SKM-1 treated with dmso at 0.1 percent for 144 hours (cell line): ENCODE measurements at regions not wholly inside any gene's neighbourhood (a gene's known extent, or its start where the extent isn't known, plus 50 kb on each side); places are given as distances from the start of the nearest gene placed in this dataset.

Experiments used
- DNase-seq: peaks from one replicate; lab custom pipeline; 2025; ENCODE audit not compliant: unreplicated experiment; lab: John Stamatoyannopoulos, UW

GRCh38 chr21:21605521-21605920 is 607.3 kb downstream of the NCAM2 start:
- no peak for DNase-seq

- no peak for DNase-seq
Measured at GRCh38 chr21:21606041-21606440, 607.8 kb downstream of the NCAM2 start.

GRCh38 chr21:21612466-21612865 is 614.3 kb downstream of the NCAM2 start:
- DNase-seq: peak; percentile 7

GRCh38 chr21:21614966-21615365 is 616.8 kb downstream of the NCAM2 start:
- DNase-seq: no peak

DNA sequence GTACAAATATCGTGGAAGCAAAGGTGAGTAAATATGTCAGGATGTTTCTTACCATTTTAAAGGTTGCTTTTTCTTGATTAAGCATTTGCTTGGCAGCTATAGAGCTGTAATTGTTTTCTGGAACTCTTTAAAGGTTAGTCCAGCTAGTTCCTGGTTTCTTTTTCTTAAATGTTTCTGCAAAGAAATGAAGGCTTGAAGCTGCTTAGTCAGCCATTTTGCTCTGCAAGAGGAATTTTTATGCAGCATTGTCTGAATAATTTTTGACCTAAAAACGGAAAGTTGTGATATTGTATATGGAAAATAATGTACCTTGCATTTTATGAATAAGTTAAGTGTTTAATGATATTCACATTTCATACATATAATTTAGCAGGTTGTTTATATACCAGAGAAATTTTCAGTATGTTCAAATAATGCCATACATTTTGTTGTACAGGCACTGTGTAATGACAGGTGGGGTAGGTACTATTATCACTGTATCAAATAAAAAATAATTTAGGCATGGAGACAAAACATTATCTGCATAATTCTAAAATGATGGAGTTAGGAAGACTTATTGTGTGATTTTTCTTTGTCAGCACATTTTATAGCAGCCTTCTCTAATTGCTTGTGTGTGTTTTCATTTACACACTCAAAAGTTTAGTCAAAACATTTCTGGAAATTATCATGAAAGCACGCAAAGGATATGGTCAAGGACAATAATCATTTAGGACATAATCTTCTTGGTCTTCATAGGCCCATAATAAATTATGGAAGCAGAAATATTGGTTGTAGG is 624.4 kb downstream of the NCAM2 start:
- no peak for DNase-seq

- DNase-seq: no peak
Measured at GRCh38 chr21:21624674-21625073, 626.5 kb downstream of the NCAM2 start.

GRCh38 chr21:21631961-21632360 is 633.8 kb downstream of the NCAM2 start:
- no peak for DNase-seq

DNA sequence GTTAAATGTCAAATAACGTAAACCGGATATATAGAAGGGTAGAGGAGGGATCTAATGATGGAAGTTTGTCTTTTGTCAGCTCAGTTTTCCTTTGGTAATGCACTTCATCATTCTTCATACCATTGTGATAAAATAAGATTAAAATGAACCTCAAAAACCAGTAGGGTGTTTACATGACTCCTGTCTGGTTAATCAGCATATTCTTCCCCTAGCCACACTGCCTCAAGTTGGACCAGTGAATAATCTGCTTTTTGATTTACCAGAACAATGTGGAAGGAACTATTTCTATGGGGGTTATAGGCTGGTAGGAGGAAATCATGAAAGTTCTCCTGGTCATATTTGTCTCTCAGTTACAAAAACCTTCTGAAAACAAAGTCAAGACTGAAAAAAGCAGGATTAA is 634.7 kb downstream of the NCAM2 start:
- no peak for DNase-seq

DNA sequence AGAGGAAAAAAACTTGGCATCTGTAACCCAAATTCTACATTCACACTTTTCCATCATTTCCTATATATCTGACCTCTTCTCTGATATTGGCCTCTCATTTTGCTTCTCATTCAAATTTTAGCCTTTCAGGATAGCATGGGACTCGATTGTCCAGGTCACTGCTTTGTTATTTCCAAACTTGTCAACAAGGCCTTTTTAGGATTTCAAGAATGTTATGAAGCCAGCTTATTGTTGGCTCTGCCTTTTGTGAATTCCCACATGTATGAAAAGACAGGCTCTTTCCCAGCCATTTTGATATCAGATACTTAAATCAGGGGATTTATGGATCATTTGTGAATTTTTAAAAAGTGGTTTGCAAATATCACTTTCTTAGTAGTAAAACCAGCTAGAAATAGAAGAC is 663.5 kb downstream of the NCAM2 start:
- DNase-seq: no peak

DNA sequence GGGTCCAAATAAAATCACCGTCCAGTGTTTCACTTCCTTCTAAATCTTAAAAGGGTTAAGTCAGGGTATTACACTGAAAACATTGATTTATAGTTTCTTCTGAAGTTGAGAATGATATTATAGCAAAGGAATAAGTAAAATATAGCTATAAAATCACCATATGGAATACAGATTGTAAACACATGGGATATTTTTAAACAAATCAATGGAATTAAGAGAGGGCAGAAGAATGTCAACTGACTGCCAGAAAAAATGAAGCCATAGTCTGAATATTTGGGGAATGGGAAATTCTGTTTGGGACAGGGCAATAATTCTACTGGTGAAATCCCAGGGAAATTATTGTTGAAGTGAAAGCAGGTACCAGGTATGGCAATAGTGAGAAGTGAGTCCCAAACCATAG is 664.6 kb downstream of the NCAM2 start:
- no peak for DNase-seq

DNA sequence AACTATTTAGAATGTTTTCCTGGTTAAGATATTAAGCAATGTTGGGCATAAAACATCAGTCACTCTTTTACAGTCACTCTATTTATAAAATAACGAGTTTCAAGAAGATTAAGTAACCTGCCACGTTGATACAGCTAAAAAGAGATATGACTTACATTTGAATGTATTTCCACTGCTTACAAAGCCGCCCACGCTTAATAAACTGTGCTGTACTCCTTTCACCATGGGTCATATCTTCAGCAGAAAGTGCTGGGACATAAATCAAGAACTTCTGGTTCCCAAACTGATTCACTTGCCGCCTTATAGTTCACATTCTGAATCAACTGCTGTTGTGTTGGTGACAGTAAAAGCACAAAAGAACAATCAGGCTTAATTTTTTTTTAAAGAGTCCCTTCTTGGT is 666.7 kb downstream of the NCAM2 start:
- DNase-seq: no peak

DNA sequence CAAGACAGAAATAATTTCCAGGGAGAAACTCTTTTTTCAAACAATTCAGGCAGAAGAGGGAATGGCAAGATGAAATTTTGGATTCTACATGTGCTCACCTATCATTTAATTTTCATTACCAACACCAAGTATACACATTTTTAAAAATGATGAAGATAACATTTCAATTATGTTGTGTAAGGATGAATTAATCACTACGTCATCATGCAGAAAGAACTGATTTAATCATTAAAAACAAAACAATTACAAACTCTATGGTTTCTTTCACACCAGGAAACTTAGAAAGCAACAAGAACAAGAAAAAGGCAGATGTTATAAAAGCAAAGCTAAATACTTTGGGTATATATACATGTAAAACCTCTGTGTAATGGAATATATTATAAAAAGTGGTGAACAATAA is 668.5 kb downstream of the NCAM2 start:
- DNase-seq: no peak

DNA sequence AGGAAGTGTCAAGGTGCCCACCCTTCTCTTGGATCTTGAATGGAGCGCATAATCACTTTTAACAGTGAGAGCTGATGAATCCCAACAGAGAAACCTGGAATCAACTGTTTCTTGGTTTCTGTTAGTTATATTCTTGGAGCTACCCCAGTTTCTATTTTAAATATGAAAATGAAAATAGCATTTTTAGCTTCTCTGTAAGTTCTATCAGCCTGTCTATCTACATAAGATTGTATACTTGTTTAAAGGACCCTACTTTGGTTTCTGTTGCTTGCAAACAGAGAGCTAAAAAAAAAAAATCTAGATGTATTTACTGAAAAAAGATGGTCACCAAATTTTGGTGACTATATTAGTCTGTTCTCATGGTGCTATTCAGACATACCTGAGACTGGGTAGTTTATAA is 670.0 kb downstream of the NCAM2 start:
- no peak for DNase-seq

GRCh38 chr21:21673959-21674358 is 675.8 kb downstream of the NCAM2 start:
- DNase-seq: no peak

DNA sequence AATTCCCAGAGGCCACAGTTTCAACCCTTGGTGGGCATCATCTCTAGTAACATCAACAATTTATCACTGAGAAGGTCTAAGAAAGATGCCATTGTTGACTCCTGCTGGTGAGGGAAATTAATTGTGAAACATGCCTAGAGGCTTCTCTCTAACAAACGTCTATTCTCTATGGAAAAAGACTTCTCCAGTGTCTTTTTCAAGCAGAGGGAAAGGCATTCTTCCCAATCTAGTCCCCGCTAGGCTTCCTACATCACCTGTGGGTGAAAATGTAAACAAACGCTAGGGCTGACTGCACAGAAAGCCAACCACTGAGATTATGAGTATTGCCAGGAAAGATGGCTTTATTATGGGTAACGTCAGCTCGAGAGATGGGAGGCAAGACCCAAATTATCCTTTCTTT is 677.4 kb downstream of the NCAM2 start:
- DNase-seq: no peak

GRCh38 chr21:21682172-21682571 is 684.0 kb downstream of the NCAM2 start:
- DNase-seq: no peak

DNA sequence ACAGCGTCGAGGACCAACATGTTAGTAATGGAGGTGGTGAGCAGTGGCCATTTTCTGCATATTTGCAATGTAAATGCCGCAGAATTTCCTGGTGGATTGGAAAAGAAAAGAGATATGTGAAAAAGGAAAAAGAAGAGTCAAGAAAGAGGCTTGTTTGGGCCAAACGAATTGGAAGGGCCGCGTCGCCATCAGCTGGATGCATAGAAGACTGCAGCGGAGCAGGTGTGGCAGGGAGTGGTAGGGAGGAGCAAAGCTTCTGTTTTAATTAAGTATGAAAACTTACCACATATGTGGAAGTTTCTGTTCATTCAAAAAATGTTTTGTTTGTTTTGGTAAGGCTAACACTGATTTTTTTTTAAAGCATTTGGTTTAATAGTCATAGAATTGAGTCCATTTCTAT is 690.7 kb downstream of the NCAM2 start:
- peak; percentile 17 for DNase-seq

DNA sequence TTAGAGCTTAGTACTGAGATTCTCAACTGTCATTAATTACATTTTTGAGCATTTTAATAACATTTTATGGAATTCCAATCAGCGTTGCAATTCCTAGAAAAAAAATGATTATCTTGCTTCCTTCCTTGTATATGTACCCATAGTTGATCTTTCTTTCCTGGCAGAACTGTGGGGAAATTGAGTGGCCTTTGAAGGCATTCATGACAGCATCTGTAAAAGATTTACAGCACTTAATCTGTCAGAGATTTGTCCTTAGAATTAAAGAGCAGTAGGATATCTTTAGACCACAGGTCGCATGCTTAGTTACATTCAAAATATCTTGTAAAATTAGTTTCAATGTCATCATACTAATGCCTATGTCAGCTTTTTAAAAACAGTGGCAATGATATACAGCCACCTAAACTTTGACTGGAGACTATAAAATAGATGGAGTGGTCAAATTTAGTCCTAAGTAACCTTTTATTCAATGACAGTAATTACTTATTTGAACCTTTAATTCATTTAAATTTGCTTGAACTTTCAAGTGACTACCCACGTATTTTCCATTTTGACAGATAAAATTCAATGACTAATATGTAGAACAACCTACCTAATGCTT is 692.0 kb downstream of the NCAM2 start:
- DNase-seq: no peak

DNA sequence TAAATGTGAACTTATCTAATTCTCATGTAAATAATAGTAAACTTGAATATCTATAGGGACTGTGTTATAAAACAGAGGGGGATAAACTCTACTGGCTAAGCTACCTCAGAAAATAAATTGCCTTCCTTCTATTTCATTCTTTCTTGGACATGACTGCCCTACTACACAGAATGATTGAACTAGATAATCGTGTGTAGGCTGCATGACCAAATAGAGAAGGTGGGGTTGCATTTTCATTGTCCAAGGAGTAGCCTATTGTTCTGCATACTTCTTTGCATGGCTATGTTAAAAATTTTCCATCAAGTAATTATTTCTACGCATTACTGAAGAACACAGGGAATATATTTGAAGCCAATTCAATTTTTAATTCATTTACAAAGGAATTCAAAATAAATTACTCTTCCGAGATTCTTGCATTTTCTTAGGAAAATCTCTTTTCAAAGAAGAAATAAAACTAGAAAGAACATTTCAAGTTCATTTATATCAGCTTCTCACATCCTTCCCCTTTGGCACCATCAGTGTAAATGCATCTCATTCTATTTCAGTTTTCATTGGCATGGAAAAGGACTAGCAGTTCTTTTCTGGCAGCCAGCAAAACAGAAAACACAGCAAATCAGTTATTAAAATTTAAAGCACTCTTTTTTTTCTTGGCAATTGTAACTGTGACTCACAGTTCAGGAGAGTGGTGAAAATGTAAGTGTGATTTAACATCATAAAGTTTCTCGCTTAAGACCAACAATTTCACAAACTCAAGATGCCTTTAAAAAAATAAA is 714.7 kb downstream of the NCAM2 start:
- no peak for DNase-seq

- DNase-seq: no peak
Measured at GRCh38 chr21:21713651-21714180, 715.5 kb downstream of the NCAM2 start.

- no peak for DNase-seq
Measured at GRCh38 chr21:21714426-21714825, 716.2 kb downstream of the NCAM2 start.
